Hepatocyte (in vitro differentiated cells): ENCODE measurements at regions not wholly inside any gene's neighbourhood (a gene's known extent, or its start where the extent isn't known, plus 50 kb on each side); places are given as distances from the start of the nearest gene placed in this dataset.

Source experiments
- EZH2phosphoT487 ChIP-seq: fragments of 200-600 bp; sonication (generic); IDR thresholded peaks from one replicate; pipeline ENCODE4 v1.6.1; 2018; ENCODE audit warnings: antibody characterized with exemption, mild to moderate bottlenecking, low read depth, moderate library complexity; ENCODE audit not compliant: unreplicated experiment, severe bottlenecking
- TF ChIP-seq, protein P1 (sequence below): fragments of 200-600 bp; sonication (generic); IDR thresholded peaks from 2 replicates; pipeline ENCODE4 v1.5.1; 2016; ENCODE audit warnings: antibody characterized with exemption, mild to moderate bottlenecking; ENCODE audit not compliant: poor library complexity

DNA sequence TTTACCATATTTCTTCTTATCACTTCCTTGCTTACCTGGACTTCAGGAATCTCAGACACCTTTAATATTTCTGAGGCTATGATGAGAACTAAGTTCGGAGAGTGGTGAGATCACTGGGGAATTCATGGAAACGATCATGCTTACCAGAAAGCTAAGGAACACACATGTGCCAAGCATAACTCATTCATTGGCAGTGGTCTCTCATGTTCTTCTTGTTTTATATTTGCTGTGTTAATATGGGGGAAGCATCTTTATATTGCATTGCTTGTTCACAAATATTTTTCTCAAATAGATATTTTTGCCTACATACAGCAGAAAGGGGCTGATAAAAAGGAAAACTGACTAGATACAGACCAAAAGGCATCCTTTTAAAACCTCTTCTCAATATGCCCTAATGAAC is 55.8 kb downstream of the COL6A6 start:
- TF ChIP-seq, protein P1, sequence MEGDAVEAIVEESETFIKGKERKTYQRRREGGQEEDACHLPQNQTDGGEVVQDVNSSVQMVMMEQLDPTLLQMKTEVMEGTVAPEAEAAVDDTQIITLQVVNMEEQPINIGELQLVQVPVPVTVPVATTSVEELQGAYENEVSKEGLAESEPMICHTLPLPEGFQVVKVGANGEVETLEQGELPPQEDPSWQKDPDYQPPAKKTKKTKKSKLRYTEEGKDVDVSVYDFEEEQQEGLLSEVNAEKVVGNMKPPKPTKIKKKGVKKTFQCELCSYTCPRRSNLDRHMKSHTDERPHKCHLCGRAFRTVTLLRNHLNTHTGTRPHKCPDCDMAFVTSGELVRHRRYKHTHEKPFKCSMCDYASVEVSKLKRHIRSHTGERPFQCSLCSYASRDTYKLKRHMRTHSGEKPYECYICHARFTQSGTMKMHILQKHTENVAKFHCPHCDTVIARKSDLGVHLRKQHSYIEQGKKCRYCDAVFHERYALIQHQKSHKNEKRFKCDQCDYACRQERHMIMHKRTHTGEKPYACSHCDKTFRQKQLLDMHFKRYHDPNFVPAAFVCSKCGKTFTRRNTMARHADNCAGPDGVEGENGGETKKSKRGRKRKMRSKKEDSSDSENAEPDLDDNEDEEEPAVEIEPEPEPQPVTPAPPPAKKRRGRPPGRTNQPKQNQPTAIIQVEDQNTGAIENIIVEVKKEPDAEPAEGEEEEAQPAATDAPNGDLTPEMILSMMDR: no peak
- TF ChIP-seq EZH2phosphoT487: no peak
